GM18867 (cell line): ENCODE measurements at regions not wholly inside any gene's neighbourhood (a gene's known extent, or its start where the extent isn't known, plus 50 kb on each side); places are given as distances from the start of the nearest gene placed in this dataset.

Experiments
- ATAC-seq: cut with Tn5 transposase; IDR thresholded peaks from one replicate; pipeline ENCODE4 v1.9.1; 2021; ENCODE audit warnings: mild to moderate bottlenecking, moderate library complexity; ENCODE audit not compliant: unreplicated experiment

DNA sequence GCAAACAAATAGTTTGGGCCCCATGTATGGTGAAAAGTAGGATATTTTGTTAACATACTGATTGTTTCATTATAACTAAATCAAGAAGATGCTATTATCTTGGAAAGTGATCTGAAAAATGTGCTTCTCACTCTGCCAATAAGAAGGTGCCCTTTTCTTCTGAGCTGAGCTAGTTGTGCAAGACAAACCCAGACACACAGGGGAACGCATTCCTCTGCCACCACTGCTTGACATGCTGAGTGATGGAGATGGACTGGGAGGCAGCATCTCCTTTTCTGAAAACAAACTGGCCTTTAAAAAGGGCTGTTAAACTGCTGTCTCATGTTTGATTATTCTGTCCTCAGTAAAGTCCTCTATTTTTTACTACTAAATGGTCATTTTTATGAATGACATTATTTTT is 1989.9 kb upstream of the CELF4 start:
- ATAC-seq: no peak

DNA sequence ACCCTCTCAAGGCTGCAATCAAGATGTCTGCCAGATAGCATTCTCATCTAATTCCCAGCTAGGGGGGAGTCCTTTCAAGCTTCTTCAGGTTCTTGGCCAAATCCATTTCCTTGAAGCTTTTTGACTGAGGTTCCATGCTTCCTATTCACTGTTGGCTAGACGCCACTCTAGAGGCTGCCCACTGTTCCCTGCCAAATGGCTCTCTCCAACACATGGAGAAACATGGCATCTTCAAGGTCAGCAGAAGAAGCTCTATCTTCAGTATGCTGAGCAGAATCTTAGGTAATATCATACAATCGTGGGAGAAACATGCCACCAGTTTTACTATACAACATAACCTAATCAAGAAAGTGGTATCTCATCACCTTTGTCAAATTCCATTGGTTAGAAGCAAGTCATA is 1985.1 kb upstream of the CELF4 start:
- no peak for ATAC-seq

DNA sequence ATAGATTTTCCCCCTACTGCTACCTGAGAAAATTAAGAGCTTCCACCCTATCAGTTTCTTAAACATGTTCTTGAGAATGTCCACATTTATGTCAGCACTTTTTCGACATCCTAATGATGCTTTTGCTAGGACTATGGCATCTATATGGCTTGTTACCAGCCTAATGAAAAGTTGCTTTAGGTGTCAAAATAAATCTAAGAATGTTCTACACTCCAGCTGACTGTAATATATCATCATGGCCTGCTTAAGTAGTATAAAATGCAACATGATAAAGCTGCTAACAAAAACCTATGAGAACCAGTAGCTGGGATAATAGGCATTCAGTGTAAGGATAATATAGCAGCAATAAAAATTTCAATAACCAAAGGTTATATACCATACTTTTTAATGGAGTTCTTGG is 1983.5 kb upstream of the CELF4 start:
- ATAC-seq: no peak

DNA sequence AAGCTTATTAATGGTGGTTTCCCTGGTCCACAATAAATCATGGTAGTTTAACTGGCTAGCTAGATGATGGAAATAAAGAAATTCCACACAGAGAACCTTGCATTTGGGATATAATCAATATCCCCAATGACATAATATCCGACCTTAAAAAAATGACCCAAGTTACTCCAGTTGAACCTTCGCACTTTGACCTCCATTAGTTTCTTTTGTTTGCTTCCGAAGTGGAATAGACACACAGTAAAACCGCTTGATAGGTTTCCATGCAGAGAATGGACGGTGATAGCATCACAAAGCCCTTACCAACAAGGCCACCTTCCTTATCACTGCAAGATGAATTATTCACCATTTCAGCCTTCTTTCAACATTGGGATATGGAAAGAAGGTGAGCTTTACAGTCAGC is 1966.1 kb upstream of the CELF4 start:
- no peak for ATAC-seq

DNA sequence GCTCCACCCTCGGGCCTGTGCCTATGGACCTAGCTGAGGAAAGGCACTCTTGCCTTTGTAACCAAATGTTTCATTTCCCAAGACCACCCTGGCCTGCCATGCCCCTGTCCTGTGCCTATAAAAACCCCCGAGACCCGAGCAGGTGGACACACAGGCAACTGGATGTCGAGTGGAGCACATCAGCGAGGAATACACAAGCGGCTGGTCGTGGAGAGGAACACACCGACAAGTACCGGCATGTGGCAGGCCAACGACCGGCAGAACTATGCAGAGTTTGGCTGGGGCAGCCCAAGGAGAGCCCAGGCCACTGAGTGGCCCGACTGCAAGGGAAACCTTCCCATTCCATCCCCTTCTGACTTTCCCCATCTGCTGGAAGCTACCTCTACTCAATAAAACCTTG is 1963.8 kb upstream of the CELF4 start:
- ATAC-seq: no peak

DNA sequence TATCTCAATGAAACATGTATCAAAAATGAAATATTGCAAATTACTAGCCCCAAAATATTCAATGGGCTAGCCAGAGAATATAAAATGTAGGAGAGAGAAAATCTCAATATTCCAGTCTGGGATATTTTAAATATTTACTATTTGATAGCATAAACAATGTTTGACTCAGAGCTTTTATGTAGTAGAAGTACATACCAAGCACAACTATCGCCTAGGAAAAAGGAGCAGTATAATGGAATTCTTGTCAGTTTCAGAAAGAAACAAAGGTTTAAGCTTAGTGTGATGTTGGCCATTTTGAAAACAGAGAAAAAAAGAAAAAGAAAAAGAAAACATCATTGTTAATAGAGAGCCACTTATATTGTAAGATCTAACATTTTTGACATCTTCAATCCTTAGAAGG is 1961.9 kb upstream of the CELF4 start:
- ATAC-seq: no peak

DNA sequence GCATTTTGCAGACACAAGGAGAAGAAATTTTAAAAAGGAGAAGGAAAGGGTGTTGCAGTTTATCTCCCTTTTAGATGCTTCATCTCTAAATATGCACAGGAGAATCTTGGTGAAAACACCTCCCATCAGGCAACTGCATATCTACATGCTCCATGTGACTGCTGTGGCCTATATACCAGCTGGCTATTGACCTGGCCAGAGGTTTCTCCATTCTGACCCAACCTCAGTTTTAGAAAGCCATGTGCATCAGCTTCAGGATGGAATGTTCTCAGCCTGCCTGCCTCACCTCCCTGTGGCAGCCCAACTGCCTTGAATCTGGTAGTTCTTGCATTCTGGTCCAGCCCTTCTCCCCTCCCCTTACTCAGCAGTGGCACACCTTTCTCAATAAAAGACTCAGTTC is 1958.8 kb upstream of the CELF4 start:
- ATAC-seq: no peak

DNA sequence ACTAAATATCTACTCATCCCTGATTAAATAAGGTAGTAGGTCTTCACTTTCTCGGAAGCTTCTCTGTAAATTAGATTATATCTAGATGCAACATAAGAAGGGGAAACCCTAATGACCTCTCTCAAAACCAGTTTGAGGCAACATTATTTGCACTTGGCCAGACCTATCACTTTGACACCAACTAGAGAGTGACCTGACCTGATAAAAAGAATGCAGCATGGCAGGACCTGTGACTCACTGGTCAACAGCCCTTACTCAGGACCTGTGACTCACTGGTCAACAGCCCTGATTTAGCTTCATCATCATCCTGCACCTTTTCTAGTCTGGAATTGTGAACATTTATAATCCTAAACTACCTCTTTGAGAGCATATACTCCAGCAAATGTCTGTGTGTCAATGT is 1957.7 kb upstream of the CELF4 start:
- no peak for ATAC-seq

DNA sequence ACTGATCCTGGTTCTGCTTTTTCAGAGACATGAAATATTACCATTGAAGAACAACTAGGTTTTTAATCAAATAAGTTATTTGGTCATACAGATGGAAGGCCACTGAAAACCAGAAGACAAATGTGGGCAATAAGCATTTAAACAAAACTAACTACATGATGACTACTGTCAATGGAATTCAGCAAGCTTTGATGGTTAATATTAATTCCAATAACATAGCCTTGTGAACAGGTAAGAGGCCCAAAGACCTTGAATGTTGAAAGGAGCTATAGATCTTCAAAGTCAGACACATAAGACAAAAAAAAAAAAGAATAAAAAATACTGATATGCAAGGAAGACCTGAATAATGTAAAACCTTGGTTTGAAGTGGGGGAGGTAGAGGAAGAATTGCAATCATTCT is 1955.6 kb upstream of the CELF4 start:
- no peak for ATAC-seq

DNA sequence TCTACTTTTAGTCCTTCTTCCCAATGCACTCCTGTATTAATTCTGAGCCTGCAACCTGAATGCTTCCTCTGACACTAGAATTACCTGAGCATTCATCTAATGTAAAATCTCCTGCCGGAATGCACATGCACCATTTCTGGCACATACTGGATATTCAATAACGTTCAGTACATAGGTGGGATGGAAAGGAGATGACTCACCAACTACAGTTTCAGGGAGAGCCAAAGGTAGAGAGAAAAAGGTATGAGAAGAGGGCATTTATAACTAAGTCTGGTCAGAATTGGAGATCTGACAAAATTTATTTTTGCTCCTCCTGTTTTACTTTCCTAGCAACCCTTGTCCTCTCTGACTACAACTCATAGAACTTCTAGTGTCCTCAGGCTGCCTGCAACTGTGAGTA is 1954.1 kb upstream of the CELF4 start:
- ATAC-seq: no peak

DNA sequence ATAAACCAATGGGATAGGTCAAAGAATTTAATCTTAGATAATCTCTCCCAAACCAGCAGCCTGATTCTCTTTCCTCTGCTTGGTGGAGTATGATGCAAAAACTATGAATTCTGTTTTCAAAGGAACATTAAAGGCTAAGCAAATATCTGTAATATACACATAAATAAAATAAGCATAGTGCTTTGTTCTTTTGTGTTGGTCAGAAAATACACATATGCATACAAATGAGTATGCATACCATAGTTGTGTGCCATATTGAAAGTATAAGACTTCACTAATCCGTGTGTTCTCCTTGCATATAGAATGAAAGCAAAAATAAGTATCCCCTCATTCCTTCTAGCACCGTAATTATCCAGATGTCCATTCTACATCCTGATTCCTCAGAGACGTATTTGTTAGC is 1949.7 kb upstream of the CELF4 start:
- ATAC-seq: no peak

DNA sequence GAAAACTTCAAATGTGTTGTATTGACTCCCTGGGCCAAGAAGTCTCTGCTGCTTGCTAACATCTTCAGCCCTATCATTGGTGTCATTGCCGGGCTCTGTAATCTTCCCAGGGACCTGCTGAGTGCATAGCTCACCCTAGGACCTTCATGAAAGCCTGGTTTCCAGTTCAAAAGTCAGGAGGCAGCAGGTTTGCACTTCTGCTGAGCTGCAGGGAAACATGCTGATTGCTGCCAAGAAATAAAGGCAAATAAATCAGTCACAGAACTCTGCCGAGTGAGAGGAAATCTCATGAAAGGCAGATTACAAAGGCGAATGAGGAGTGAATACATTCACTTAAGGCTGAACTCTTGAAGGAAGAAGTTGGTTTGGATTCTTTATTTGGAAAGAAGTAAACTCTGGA is 1947.6 kb upstream of the CELF4 start:
- no peak for ATAC-seq

DNA sequence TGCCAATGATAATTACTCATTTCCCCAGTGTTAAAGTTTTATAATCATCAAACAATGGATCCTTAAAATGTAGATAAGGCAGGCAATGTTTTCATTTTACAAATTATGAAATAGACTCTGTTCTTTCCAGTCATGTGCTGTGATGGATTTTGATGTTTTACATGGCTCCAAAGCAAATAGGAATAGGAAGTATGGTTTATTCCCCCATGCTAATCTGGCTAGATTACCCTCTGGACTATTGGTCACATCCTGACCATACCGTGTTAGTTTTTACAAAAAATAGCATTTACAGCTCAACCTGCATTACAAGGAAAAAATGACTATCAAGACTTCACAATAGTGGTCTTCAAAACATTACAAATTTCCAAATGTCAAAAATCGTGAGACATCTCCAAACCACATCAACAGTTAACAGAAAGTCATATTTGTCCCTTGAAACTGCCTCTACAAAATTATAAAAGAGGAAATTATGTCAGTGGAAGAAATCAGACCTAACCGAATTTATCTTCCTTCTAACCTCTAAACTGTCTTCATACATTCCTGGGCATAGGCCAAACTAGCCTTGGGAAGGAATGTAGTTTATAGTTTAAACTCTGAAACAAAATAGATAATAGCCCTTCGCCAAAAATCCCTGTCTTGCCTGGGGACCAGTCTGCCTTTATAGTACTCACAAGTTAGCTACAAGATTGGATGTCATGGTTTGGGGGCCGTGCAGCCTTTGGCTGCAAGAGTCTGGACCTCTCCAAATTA is 1941.2 kb upstream of the CELF4 start:
- no peak for ATAC-seq

DNA sequence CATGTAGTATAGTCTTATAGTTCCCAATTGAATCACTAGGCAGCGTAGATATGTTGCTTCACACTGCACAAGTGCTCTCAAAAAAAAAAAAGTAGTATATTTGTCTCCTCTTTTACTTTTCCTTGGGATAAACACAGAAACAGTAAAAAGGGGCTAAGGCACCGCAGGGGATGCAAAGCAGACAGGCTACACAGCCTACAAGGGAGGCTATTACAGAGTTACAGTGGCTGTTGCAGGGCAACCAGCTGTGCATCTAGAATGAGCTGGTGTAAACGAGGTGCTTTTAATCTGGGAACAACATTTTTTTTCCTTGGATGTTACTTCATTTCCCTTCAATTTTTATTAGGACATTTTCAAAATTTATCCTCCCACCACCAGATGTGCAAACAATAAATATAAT is 1934.7 kb upstream of the CELF4 start:
- no peak for ATAC-seq

DNA sequence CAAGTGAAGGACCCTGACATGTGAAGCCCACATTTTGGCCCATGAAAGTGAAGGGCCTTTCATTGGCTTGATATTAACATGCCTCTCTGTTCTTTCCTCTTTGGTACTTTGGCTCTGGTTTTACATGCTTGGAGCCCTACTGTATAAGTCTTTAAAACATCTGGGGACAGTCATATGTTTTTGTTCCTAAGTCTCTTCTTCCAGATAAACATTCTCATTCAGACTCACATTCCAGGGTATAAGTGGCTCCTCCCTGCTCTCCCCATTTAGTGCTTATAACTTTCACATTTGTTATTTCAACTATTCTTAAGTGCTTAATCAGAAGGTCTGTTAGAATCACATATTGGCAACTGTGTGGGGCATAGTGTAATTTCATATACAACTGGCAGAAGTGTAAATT is 1932.2 kb upstream of the CELF4 start:
- ATAC-seq: no peak

DNA sequence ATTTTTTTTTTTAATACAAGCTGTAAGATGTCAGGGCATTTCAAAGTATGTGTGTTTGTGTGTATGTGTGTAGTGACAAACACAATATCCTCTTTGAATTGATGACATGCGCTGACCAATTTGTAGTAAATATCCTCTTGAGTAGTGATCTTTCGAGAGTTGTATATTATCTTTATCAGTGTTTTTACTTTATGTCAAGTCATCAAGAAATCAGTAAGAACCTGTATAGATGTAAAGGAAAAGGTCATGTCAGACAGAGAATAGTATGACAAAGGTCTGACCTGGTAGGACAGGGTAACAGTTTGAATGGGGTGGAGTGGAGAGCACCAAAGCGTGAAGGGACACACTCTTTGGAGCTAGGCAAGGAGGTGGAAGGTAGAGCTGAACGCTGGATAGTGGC is 1931.4 kb upstream of the CELF4 start:
- no peak for ATAC-seq

DNA sequence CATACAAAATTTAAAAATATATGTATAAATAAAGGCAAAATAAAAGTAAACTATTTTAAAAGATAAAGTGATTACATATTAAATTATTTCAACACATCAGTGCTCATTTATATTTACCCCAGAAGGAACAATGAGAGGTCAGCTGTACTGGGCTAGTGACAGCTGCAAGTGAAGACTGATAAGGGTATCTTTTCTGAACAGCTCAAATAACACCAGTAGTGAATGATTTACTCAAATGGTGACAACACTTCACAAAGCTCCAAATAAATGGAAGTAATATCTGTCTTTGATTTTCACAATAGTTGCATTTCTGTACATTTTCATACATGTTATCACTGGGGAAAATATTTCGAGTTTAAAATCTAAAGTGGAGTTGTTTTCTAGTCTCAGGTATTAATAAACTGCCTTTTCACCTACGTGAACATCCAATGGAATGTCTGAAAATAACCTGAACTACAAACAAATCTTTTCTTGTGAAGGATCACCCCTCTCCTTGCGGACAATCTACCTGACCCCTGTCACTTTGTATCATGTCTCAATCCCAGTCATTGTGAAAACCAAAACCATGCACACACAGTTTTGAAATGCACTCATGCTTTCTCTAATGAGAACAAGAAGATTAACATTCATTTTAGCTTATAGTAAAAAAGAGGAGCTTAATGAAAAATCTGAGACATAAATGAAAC is 1928.8 kb upstream of the CELF4 start:
- ATAC-seq: no peak

DNA sequence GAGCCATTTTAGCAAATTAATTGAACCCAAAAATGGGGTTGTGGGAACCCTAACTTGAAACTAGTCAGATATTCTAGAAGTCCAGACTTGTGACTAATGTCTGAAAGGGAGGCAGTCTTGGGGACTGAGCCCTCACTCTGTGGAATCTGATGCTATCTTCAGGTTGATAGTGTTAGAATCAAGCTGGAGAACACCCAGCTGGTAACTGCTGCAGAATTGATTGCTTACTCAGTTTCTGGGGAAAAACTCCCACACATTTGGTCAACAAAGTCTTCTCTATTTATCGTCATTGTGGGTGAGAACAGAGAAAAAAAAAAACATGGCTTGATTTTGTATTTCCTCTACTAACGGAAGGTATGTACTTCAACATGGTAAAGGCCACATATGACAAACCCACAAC is 1925.8 kb upstream of the CELF4 start:
- ATAC-seq: no peak

DNA sequence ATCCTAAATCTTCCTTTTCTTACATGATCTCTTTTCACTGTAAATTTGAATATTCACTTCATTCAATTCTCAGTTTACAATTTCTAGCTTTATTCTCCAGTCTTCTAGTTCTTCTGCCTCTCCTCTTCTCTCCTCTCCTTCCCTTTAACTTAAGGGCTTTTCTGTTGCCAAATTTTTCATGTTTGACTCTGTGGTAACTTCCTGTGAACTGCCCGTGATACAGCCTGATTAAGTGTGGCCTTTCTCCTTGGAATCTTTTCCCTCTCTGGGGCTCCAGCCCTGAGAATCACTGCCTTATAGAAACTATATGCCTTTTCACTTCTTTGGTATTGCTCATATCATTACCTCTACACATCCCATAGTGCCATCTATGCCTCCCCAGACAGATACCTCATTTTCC is 1923.8 kb upstream of the CELF4 start:
- no peak for ATAC-seq

DNA sequence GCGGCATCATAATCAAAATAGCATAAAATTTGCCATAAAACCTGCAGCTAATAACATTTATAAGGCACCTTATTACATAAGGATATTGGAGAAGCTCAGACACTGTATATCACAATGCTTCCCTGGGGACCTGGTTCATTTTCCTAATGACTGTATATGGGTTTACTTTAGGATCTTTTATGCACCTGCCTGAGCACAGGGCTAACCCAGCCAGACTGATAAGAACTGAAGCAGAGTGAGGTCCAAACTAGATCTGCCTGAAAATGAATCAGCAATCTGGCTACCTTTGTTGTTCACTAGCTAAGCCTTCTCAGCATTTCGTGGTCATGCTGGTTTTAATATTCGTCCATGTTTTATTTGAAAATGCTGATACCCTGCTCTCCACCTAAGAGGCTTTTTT is 1922.3 kb upstream of the CELF4 start:
- ATAC-seq: no peak

DNA sequence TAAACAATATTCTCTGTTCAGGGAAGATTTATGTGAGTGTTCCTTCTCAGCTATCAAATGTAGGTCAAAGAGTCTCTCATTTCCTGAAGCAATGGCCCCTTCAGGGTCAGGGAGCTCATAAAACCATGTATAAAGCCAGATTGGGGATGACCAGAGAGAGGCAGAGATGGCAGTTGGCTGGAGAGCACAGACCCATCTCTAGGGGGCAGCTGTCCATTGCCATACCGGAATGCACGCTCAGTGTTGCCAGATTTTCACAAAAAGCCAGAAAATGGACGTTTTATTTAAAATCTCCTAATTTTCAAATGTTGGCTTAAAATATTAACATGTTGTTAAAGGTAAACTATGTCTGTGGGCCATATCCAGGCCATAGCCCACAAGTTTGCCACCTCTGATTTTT is 1920.7 kb upstream of the CELF4 start:
- ATAC-seq: no peak

DNA sequence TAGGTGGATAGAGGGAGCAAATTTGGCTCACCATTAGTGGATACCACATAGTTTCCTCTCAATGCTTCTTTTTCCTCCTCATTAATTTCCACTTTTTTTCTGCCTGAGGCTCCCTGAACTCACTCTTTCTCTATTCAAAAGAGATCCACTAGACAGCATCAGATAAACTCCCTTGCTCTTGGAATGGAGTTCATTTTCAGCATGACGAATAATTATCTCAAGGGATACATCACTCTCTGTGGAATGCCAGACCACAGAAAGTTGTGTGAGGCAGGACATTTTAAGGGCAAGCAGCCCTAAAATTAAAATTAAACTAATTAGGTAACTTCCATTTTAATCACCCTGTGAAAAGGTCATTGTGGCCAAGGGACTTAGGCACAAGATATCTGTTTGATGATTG is 1920.1 kb upstream of the CELF4 start:
- ATAC-seq: no peak

DNA sequence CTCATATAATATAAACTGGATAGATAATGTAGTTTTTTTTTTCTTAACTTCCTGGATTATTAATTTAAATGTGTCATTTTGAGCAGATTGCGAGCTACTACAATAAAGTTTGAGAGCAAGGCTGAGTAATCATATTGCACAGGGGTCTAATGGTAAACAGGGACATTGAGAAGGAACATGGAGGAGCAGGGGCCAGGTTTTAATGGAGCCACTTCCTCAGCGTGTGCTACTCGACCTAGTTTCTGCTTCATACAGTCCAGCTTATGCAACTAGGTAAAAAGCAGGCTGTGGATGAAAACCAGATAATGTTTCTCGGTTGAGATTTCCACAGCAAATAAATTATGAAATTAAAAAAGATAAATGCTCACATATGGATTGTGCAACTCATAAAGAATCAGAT is 1915.7 kb upstream of the CELF4 start:
- ATAC-seq: no peak
